ENCODE measurements at regions not wholly inside any gene's neighbourhood (a gene's known extent, or its start where the extent isn't known, plus 50 kb on each side); places are given as distances from the start of the nearest gene placed in this dataset.

GRCh38 chr2:60094450-60094929, 459.0 kb downstream of the BCL11A start:
- Histone ChIP-seq H3K27me3 (ENCODE audit: control insufficient read depth in 3 of 3, insufficient read depth in 3 of 3, low read length in 3 of 3) (no peaks in the 10 kb centered on the region), H3K4me3 (ENCODE audit: low read depth in 1 of 3, low read length in 3 of 3) (no peak overlapping the region), H3K36me3 (ENCODE audit: control insufficient read depth in 3 of 3, insufficient read depth in 2 of 3, low read depth in 1 of 3, low read length in 3 of 3) (no peaks in the 10 kb centered on the region), H3K9me3 (ENCODE audit: control insufficient read depth in 2 of 2, insufficient read depth in 1 of 2, low read depth in 1 of 2, low read length in 1 of 2) (no peaks in the 10 kb centered on the region), H3K27ac (ENCODE audit: low read depth in 1 of 3, low read length in 2 of 3) (peak overlapping the region; percentile 75 to 89 (median 87)), H3K4me1 (ENCODE audit: control insufficient read depth in 3 of 3, insufficient read depth in 2 of 3, low read depth in 1 of 3, low read length in 2 of 3) (peaks cover 0 to 44% (median 3%) of the 10 kb centered on the region in 3 donors)
- no peak for FAIRE-seq
- DNase-seq: peak; percentile 90 to 97
- WGBS, 3 donors: 16 to 59% (median 20%) methylated on average over 3 of the region's 3 CpGs

- DNase-seq (no peak), FAIRE-seq (no peak)
These were observed 460.7 kb downstream of the BCL11A start for GRCh38 chr2:60092781-60093180.

DNA sequence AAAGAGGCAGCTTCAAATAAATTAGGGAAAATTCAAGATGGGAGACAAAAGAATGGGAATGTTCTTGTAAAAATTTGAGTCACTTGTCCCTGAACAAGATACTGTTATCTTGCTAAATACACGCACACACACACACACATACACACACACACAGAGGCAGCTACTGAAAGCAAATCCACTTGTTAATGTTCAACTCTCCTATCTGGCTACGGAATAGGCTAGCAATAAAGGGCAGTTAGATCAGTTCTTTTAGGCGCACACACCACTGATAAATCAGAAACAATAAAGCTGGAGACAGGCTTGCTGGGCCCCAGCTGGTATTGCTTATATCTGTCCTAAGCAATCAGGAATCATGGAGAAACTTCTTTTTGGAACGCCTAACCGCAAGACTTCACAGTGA, 461.6 kb downstream of the BCL11A start:
- Histone ChIP-seq H3K4me1 (ENCODE audit: control insufficient read depth in 3 of 3, insufficient read depth in 2 of 3, low read depth in 1 of 3, low read length in 2 of 3) (peaks cover 0 to 44% (median 3%) of the 10 kb centered on the region in 3 donors), H3K27ac (ENCODE audit: low read depth in 1 of 3, low read length in 2 of 3) (peak overlapping the region; percentile 37 to 68 (median 66)), H3K4me3 (ENCODE audit: low read depth in 1 of 3, low read length in 3 of 3) (no peak overlapping the region), H3K27me3 (ENCODE audit: control insufficient read depth in 3 of 3, insufficient read depth in 3 of 3, low read length in 3 of 3) (no peaks in the 10 kb centered on the region), H3K36me3 (ENCODE audit: control insufficient read depth in 3 of 3, insufficient read depth in 2 of 3, low read depth in 1 of 3, low read length in 3 of 3) (no peaks in the 10 kb centered on the region), H3K9me3 (ENCODE audit: control insufficient read depth in 2 of 2, insufficient read depth in 1 of 2, low read depth in 1 of 2, low read length in 1 of 2) (no peaks in the 10 kb centered on the region)
- FAIRE-seq (no peak), DNase-seq (peak; percentile 93 to 96)
- WGBS, 3 donors: 15 to 64% (median 17%) methylated on average over 5 of the region's 5 CpGs

More at GRCh38 chr2:60092781-60093180, 460.7 kb downstream of the BCL11A start:
- H3K27me3 ChIP-seq (ENCODE audit: control insufficient read depth in 3 of 3, insufficient read depth in 3 of 3, low read length in 3 of 3): no peaks in the 10 kb centered on the region
- 79 to 95% (median 93%) methylated on average over 2 of the region's 2 CpGs for WGBS, 3 donors
- H3K27ac ChIP-seq (ENCODE audit: low read depth in 1 of 3, low read length in 2 of 3): peak overlapping the region in 2 of 3 donors; percentile 66 to 68
- peaks cover 0 to 44% (median 3%) of the 10 kb centered on the region in 3 donors for H3K4me1 ChIP-seq (ENCODE audit: control insufficient read depth in 3 of 3, insufficient read depth in 2 of 3, low read depth in 1 of 3, low read length in 2 of 3)
- no peak overlapping the region for H3K4me3 ChIP-seq (ENCODE audit: low read depth in 1 of 3, low read length in 3 of 3)
- no peaks in the 10 kb centered on the region for H3K9me3 ChIP-seq (ENCODE audit: control insufficient read depth in 2 of 2, insufficient read depth in 1 of 2, low read depth in 1 of 2, low read length in 1 of 2)
- H3K36me3 ChIP-seq (ENCODE audit: control insufficient read depth in 3 of 3, insufficient read depth in 2 of 3, low read depth in 1 of 3, low read length in 3 of 3): no peaks in the 10 kb centered on the region

GRCh38 chr2:60091266-60091665, 462.2 kb downstream of the BCL11A start:
- Histone ChIP-seq H3K27ac (ENCODE audit: low read depth in 1 of 3, low read length in 2 of 3) (peak overlapping the region; percentile 37 to 70 (median 46)), H3K4me3 (ENCODE audit: low read depth in 1 of 3, low read length in 3 of 3) (no peak overlapping the region)
- no peak for FAIRE-seq

GRCh38 chr2:60079562-60079961, 473.9 kb downstream of the BCL11A start:
- Histone ChIP-seq H3K27ac (ENCODE audit: low read depth in 1 of 3, low read length in 2 of 3) (no peak overlapping the region), H3K4me3 (ENCODE audit: low read depth in 1 of 3, low read length in 3 of 3) (no peak overlapping the region), H3K36me3 (ENCODE audit: control insufficient read depth in 3 of 3, insufficient read depth in 2 of 3, low read depth in 1 of 3, low read length in 3 of 3) (no peaks in the 10 kb centered on the region), H3K9me3 (ENCODE audit: control insufficient read depth in 2 of 2, insufficient read depth in 1 of 2, low read depth in 1 of 2, low read length in 1 of 2) (no peaks in the 10 kb centered on the region), H3K4me1 (ENCODE audit: control insufficient read depth in 3 of 3, insufficient read depth in 2 of 3, low read depth in 1 of 3, low read length in 2 of 3) (no peaks in the 10 kb centered on the region), H3K27me3 (ENCODE audit: control insufficient read depth in 3 of 3, insufficient read depth in 3 of 3, low read length in 3 of 3) (no peaks in the 10 kb centered on the region)
- WGBS, 3 donors: 76 to 90% (median 89%) methylated on average over 2 of the region's 2 CpGs
- DNase-seq: no peak
- FAIRE-seq: no peak

More at GRCh38 chr2:60091266-60091665, 462.2 kb downstream of the BCL11A start:
- Histone ChIP-seq H3K36me3 (ENCODE audit: control insufficient read depth in 3 of 3, insufficient read depth in 2 of 3, low read depth in 1 of 3, low read length in 3 of 3) (no peaks in the 10 kb centered on the region), H3K9me3 (ENCODE audit: control insufficient read depth in 2 of 2, insufficient read depth in 1 of 2, low read depth in 1 of 2, low read length in 1 of 2) (no peaks in the 10 kb centered on the region), H3K4me1 (ENCODE audit: control insufficient read depth in 3 of 3, insufficient read depth in 2 of 3, low read depth in 1 of 3, low read length in 2 of 3) (peaks cover 0 to 44% (median 3%) of the 10 kb centered on the region in 3 donors), H3K27me3 (ENCODE audit: control insufficient read depth in 3 of 3, insufficient read depth in 3 of 3, low read length in 3 of 3) (no peaks in the 10 kb centered on the region)
- peak; percentile 39 to 67 for DNase-seq
- 13 to 35% (median 13%) methylated on average over 2 of the region's 2 CpGs for WGBS, 3 donors

- H3K36me3 ChIP-seq (ENCODE audit: control insufficient read depth in 3 of 3, insufficient read depth in 2 of 3, low read depth in 1 of 3, low read length in 3 of 3): no peaks in the 10 kb centered on the region
- FAIRE-seq: no peak
These were observed 478.4 kb downstream of the BCL11A start for GRCh38 chr2:60075048-60075447.

GRCh38 chr2:60073201-60073600, 480.3 kb downstream of the BCL11A start:
- Histone ChIP-seq H3K4me1 (ENCODE audit: control insufficient read depth in 3 of 3, insufficient read depth in 2 of 3, low read depth in 1 of 3, low read length in 2 of 3) (no peaks in the 10 kb centered on the region), H3K4me3 (ENCODE audit: low read depth in 1 of 3, low read length in 3 of 3) (no peak overlapping the region), H3K27ac (ENCODE audit: low read depth in 1 of 3, low read length in 2 of 3) (no peak overlapping the region), H3K36me3 (ENCODE audit: control insufficient read depth in 3 of 3, insufficient read depth in 2 of 3, low read depth in 1 of 3, low read length in 3 of 3) (no peaks in the 10 kb centered on the region), H3K27me3 (ENCODE audit: control insufficient read depth in 3 of 3, insufficient read depth in 3 of 3, low read length in 3 of 3) (peaks cover 0 to 2% (median 0%) of the 10 kb centered on the region in 3 donors), H3K9me3 (ENCODE audit: control insufficient read depth in 2 of 2, insufficient read depth in 1 of 2, low read depth in 1 of 2, low read length in 1 of 2) (no peaks in the 10 kb centered on the region)
- 93 to 94% (median 94%) methylated on average over 12 of the region's 12 CpGs for WGBS, 3 donors
- DNase-seq (no peak), FAIRE-seq (no peak)

More at GRCh38 chr2:60075048-60075447, 478.4 kb downstream of the BCL11A start:
- no peak overlapping the region for H3K27ac ChIP-seq (ENCODE audit: low read depth in 1 of 3, low read length in 2 of 3)
- no peak overlapping the region for H3K4me3 ChIP-seq (ENCODE audit: low read depth in 1 of 3, low read length in 3 of 3)
- no peak for DNase-seq
- H3K4me1 ChIP-seq (ENCODE audit: control insufficient read depth in 3 of 3, insufficient read depth in 2 of 3, low read depth in 1 of 3, low read length in 2 of 3): no peaks in the 10 kb centered on the region
- H3K27me3 ChIP-seq (ENCODE audit: control insufficient read depth in 3 of 3, insufficient read depth in 3 of 3, low read length in 3 of 3): peaks cover 0 to 2% (median 0%) of the 10 kb centered on the region in 3 donors
- no peaks in the 10 kb centered on the region for H3K9me3 ChIP-seq (ENCODE audit: control insufficient read depth in 2 of 2, insufficient read depth in 1 of 2, low read depth in 1 of 2, low read length in 1 of 2)
- 73 to 94% (median 85%) methylated on average over 6 of the region's 6 CpGs for WGBS, 3 donors

DNA sequence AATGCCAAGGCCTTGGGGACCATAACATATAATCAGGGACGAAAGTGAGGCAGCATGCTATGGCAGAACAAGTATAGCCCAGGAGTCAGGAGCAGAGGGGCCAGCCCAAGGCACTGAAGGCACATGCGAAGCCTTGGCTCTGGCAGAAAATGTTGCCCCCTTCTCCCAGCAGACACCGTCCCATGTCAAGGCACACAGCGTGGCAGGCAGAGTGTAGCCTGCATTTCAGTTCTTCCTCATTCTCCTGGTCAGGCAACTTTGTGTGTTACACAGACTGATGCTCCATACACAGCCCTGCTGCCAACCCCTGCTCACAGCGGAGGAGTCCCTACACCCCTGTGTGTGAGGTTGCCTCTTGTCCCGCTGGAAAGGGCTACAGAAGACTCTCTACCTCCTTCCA, 480.8 kb downstream of the BCL11A start:
- Histone ChIP-seq H3K27ac (ENCODE audit: low read depth in 1 of 3, low read length in 2 of 3) (no peak overlapping the region), H3K4me1 (ENCODE audit: control insufficient read depth in 3 of 3, insufficient read depth in 2 of 3, low read depth in 1 of 3, low read length in 2 of 3) (no peaks in the 10 kb centered on the region), H3K4me3 (ENCODE audit: low read depth in 1 of 3, low read length in 3 of 3) (no peak overlapping the region), H3K9me3 (ENCODE audit: control insufficient read depth in 2 of 2, insufficient read depth in 1 of 2, low read depth in 1 of 2, low read length in 1 of 2) (no peaks in the 10 kb centered on the region), H3K27me3 (ENCODE audit: control insufficient read depth in 3 of 3, insufficient read depth in 3 of 3, low read length in 3 of 3) (peaks cover 0 to 2% (median 0%) of the 10 kb centered on the region in 3 donors), H3K36me3 (ENCODE audit: control insufficient read depth in 3 of 3, insufficient read depth in 2 of 3, low read depth in 1 of 3, low read length in 3 of 3) (no peaks in the 10 kb centered on the region)
- 85 to 96% (median 87%) methylated on average over 6 of the region's 6 CpGs for WGBS, 3 donors
- no peak for DNase-seq
- no peak for FAIRE-seq

GRCh38 chr2:60071490-60071831, 482.0 kb downstream of the BCL11A start:
- FAIRE-seq: no peak
- Histone ChIP-seq H3K4me1 (ENCODE audit: control insufficient read depth in 3 of 3, insufficient read depth in 2 of 3, low read depth in 1 of 3, low read length in 2 of 3) (no peaks in the 10 kb centered on the region), H3K4me3 (ENCODE audit: low read depth in 1 of 3, low read length in 3 of 3) (no peak overlapping the region), H3K9me3 (ENCODE audit: control insufficient read depth in 2 of 2, insufficient read depth in 1 of 2, low read depth in 1 of 2, low read length in 1 of 2) (no peaks in the 10 kb centered on the region), H3K27me3 (ENCODE audit: control insufficient read depth in 3 of 3, insufficient read depth in 3 of 3, low read length in 3 of 3) (peaks cover 0 to 2% (median 0%) of the 10 kb centered on the region in 3 donors), H3K27ac (ENCODE audit: low read depth in 1 of 3, low read length in 2 of 3) (no peak overlapping the region), H3K36me3 (ENCODE audit: control insufficient read depth in 3 of 3, insufficient read depth in 2 of 3, low read depth in 1 of 3, low read length in 3 of 3) (no peaks in the 10 kb centered on the region)
- WGBS, 3 donors: 57 to 82% (median 74%) methylated on average over 6 of the region's 6 CpGs
- DNase-seq: no peak

All from small intestine (tissue), 7 donors.